ENCODE measurements at regions not wholly inside any gene's neighbourhood (a gene's known extent, or its start where the extent isn't known, plus 50 kb on each side); places are given as distances from the start of the nearest gene placed in this dataset.
"Not testable (repeated sequence)": the region's sequence is repeated elsewhere in the genome, so short reads cannot be mapped to it uniquely, and the experiment has no call there.

GRCh38 chr12:4829161-4829792 is 80.4 kb upstream of the KCNA1 start:
- Histone ChIP-seq H3K9me3 (peaks cover 4 to 5% of the 10 kb centered on the region in 2 donors), H3K36me3 (no peaks in the 10 kb centered on the region), H3K27ac (no peak overlapping the region), H3K4me1 (no peaks in the 10 kb centered on the region), H3K27me3 (peaks cover 0 to 10% of the 10 kb centered on the region in 2 donors), H3K4me3 (no peak overlapping the region)
- no peak for TF ChIP-seq POLR2AphosphoS5 (IDR thresholded peaks at IDR 0.05)
- TF ChIP-seq POLR2A (IDR thresholded peaks at IDR 0.05): no peak
- no peak for DNase-seq (ENCODE audit: low spot score in 2 of 2)
- intact Hi-C loops (cut with DNase I; ENCODE audit: low total_unique reads): no loop called here

- no peaks in the 10 kb centered on the region for H3K36me3 ChIP-seq
- peaks cover 4 to 5% of the 10 kb centered on the region in 2 donors for H3K9me3 ChIP-seq
- no peak overlapping the region for H3K4me3 ChIP-seq
- H3K4me1 ChIP-seq: no peaks in the 10 kb centered on the region
- intact Hi-C loops (cut with DNase I; ENCODE audit: low total_unique reads): no loop called here
- peaks cover 0 to 10% of the 10 kb centered on the region in 2 donors for H3K27me3 ChIP-seq
- no peak overlapping the region for H3K27ac ChIP-seq
- DNase-seq (ENCODE audit: low spot score in 2 of 2): no peak
- no peak for TF ChIP-seq CTCF (IDR thresholded peaks at IDR 0.05)
- TF ChIP-seq POLR2A (IDR thresholded peaks at IDR 0.05): no peak
- TF ChIP-seq POLR2AphosphoS5 (IDR thresholded peaks at IDR 0.05): no peak
Observed at GRCh38 chr12:4829793-4830162, 79.9 kb upstream of the KCNA1 start.

- DNase-seq (ENCODE audit: low spot score in 2 of 2): no peak
- H3K4me3 ChIP-seq: no peak overlapping the region
- peaks cover 4 to 5% of the 10 kb centered on the region in 2 donors for H3K9me3 ChIP-seq
- no peaks in the 10 kb centered on the region for H3K4me1 ChIP-seq
- no peak overlapping the region for H3K27ac ChIP-seq
- H3K36me3 ChIP-seq: no peaks in the 10 kb centered on the region
- TF ChIP-seq POLR2AphosphoS5 (IDR thresholded peaks at IDR 0.05) (no peak), CTCF (IDR thresholded peaks at IDR 0.05) (no peak), POLR2A (IDR thresholded peaks at IDR 0.05) (no peak)
- H3K27me3 ChIP-seq: peaks cover 0 to 10% of the 10 kb centered on the region in 2 donors
- intact Hi-C loops (cut with DNase I; ENCODE audit: low total_unique reads): no loop called here
Observed at GRCh38 chr12:4830556-4831210, 79.0 kb upstream of the KCNA1 start.

- H3K27ac ChIP-seq: no peak overlapping the region
- peaks cover 0 to 10% of the 10 kb centered on the region in 2 donors for H3K27me3 ChIP-seq
- no peaks in the 10 kb centered on the region for H3K4me1 ChIP-seq
- TF ChIP-seq POLR2AphosphoS5 (IDR thresholded peaks at IDR 0.05) (no peak), CTCF (IDR thresholded peaks at IDR 0.05) (no peak), POLR2A (IDR thresholded peaks at IDR 0.05) (no peak)
- no peak overlapping the region for H3K4me3 ChIP-seq
- peaks cover 4 to 5% of the 10 kb centered on the region in 2 donors for H3K9me3 ChIP-seq
- no peaks in the 10 kb centered on the region for H3K36me3 ChIP-seq
- DNase-seq (ENCODE audit: low spot score in 2 of 2): no peak
- intact Hi-C loops (cut with DNase I; ENCODE audit: low total_unique reads): no loop called here
Observed at GRCh38 chr12:4833053-4833452, 76.7 kb upstream of the KCNA1 start.

- TF ChIP-seq POLR2AphosphoS5 (IDR thresholded peaks at IDR 0.05): no peak
- no peak for TF ChIP-seq POLR2A (IDR thresholded peaks at IDR 0.05)
- no peak for TF ChIP-seq CTCF (IDR thresholded peaks at IDR 0.05)
- no peaks in the 10 kb centered on the region for H3K36me3 ChIP-seq
Observed at GRCh38 chr12:4833524-4833923, 76.2 kb upstream of the KCNA1 start.

GRCh38 chr12:4842401-4842800 is 67.3 kb upstream of the KCNA1 start:
- H3K36me3 ChIP-seq: not testable (repeated sequence)

More at GRCh38 chr12:4833524-4833923, 76.2 kb upstream of the KCNA1 start:
- intact Hi-C loops (cut with DNase I; ENCODE audit: low total_unique reads): no loop called here
- DNase-seq (ENCODE audit: low spot score in 2 of 2): no peak
- no peaks in the 10 kb centered on the region for H3K4me1 ChIP-seq
- no peak overlapping the region for H3K4me3 ChIP-seq
- H3K27ac ChIP-seq: no peak overlapping the region
- peaks cover 4 to 7% of the 10 kb centered on the region in 2 donors for H3K9me3 ChIP-seq
- peaks cover 0 to 10% of the 10 kb centered on the region in 2 donors for H3K27me3 ChIP-seq

More at GRCh38 chr12:4842401-4842800, 67.3 kb upstream of the KCNA1 start:
- H3K4me1 ChIP-seq; H3K9me3 ChIP-seq; DNase-seq (ENCODE audit: low spot score in 2 of 2); H3K27ac ChIP-seq; H3K4me3 ChIP-seq; H3K27me3 ChIP-seq: not testable (repeated sequence)
- intact Hi-C loops (cut with DNase I; ENCODE audit: low total_unique reads): loop anchor here (5.0 kb wide), 1 partner anchor 1055 kb away; no protein-coding TSS in a partner anchor
